ENCODE measurements at regions not wholly inside any gene's neighbourhood (a gene's known extent, or its start where the extent isn't known, plus 50 kb on each side); places are given as distances from the start of the nearest gene placed in this dataset.

DNA sequence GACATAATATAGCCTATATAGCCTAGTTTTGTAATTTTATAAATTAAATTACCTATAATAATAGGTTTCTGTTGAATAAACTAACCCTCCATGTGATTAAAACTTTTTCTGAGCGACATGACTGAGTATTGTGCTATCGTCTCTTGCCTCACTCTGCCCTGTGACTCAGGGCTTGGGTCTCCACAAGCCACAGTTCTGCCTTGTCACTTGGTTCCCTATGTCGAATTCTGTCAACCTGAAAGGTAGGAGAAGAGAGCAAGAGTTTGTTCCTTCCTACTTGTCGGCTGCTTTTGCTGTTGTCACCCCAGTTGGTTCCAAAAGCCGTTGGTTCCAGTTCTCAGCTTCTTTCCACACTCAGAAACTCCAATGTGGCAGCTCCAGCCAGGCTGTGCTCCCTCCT, 285.9 kb downstream of the PSAT1 start:
- H3K27ac ChIP-seq: no peak overlapping the region
- TF ChIP-seq POLR2A (IDR thresholded peaks at IDR 0.05): no peak
- no peak overlapping the region for H3K4me3 ChIP-seq
- DNase-seq (ENCODE audit: low spot score in 2 of 2): no peak
- peaks cover 0 to 10% of the 10 kb centered on the region in 2 donors for H3K9me3 ChIP-seq
- H3K27me3 ChIP-seq: no peaks in the 10 kb centered on the region
- no peaks in the 10 kb centered on the region for H3K4me1 ChIP-seq
- no peaks in the 10 kb centered on the region for H3K36me3 ChIP-seq
- intact Hi-C loops (cut with DNase I; ENCODE audit: low total_unique reads): no loop called here

DNA sequence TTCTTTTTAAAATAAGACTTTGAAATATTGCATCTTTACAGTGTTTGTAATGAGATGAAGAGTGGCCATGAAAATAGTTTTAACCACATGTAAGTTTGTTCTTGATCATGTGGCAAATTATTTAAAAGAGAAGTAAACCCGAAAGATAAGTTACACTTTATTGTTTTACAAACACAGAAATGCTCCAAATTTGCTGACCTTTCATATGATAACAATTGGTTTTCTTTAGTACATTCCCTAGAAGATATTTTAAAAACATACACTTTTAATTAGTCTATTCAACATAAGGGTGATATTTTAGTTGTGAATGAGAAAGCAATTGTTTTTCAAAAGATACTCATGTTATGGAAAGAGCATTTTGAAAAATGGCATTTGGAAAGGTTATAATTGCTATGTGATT, 287.7 kb downstream of the PSAT1 start:
- intact Hi-C loops (cut with DNase I; ENCODE audit: low total_unique reads): no loop called here
- Histone ChIP-seq H3K4me3 (no peak overlapping the region), H3K27me3 (no peaks in the 10 kb centered on the region), H3K27ac (no peak overlapping the region), H3K9me3 (peaks cover 0 to 10% of the 10 kb centered on the region in 2 donors), H3K4me1 (no peaks in the 10 kb centered on the region), H3K36me3 (no peaks in the 10 kb centered on the region)
- TF ChIP-seq POLR2AphosphoS5 (IDR thresholded peaks at IDR 0.05) (no peak), POLR2A (IDR thresholded peaks at IDR 0.05) (no peak)
- TF ChIP-seq, protein P1, sequence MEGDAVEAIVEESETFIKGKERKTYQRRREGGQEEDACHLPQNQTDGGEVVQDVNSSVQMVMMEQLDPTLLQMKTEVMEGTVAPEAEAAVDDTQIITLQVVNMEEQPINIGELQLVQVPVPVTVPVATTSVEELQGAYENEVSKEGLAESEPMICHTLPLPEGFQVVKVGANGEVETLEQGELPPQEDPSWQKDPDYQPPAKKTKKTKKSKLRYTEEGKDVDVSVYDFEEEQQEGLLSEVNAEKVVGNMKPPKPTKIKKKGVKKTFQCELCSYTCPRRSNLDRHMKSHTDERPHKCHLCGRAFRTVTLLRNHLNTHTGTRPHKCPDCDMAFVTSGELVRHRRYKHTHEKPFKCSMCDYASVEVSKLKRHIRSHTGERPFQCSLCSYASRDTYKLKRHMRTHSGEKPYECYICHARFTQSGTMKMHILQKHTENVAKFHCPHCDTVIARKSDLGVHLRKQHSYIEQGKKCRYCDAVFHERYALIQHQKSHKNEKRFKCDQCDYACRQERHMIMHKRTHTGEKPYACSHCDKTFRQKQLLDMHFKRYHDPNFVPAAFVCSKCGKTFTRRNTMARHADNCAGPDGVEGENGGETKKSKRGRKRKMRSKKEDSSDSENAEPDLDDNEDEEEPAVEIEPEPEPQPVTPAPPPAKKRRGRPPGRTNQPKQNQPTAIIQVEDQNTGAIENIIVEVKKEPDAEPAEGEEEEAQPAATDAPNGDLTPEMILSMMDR (IDR thresholded peaks at IDR 0.05): no peak
- no peak for DNase-seq (ENCODE audit: low spot score in 2 of 2)

DNA sequence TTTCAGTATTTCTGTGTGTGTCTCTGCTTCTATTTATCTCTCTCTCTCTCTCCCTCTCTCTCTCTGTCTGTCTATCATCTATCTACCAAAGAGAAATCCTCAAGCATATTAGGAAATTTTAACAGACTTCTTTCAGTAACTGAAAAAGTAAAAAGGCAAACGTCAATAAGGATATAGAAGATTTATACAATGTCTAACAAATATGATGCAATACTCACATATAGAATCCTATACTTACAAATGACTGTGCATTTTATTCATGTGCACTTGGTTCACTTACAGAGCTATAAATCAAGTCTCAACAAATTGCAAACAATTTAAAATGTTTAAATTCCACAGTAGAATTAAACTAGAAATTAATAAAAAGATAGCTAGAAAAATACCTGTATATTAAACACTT, 289.0 kb downstream of the PSAT1 start:
- TF ChIP-seq POLR2AphosphoS5 (IDR thresholded peaks at IDR 0.05): no peak
- TF ChIP-seq POLR2A (IDR thresholded peaks at IDR 0.05): no peak
- TF ChIP-seq, protein P1 (IDR thresholded peaks at IDR 0.05): no peak
- intact Hi-C loops (cut with DNase I; ENCODE audit: low total_unique reads): no loop called here
- H3K36me3 ChIP-seq: no peaks in the 10 kb centered on the region
- no peaks in the 10 kb centered on the region for H3K4me1 ChIP-seq
- H3K9me3 ChIP-seq: peaks cover 0 to 10% of the 10 kb centered on the region in 2 donors
- no peak for DNase-seq (ENCODE audit: low spot score in 2 of 2)
- no peak overlapping the region for H3K27ac ChIP-seq
- no peak overlapping the region for H3K4me3 ChIP-seq
- H3K27me3 ChIP-seq: no peaks in the 10 kb centered on the region

DNA sequence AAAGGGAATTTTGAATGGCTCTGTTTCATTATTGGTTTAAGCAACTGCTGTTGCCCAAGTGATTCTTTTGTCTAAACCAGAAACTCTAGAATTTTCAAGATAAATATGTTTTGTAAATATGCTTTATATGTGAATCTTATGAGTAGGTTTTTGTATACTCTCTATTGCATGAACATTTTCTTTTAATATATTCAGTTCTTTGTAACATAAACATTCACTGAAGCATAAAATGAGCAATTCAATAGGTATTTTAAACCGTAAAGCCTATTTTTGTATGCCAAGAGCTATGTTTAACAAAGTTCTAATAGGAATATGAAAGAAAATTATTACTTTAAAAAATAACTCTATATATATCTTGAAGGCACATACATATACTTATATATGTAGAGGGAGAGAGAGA, 293.1 kb downstream of the PSAT1 start:
- Histone ChIP-seq H3K4me1 (no peaks in the 10 kb centered on the region), H3K4me3 (no peak overlapping the region), H3K9me3 (peaks cover 0 to 10% of the 10 kb centered on the region in 2 donors), H3K27ac (no peak overlapping the region), H3K36me3 (no peaks in the 10 kb centered on the region), H3K27me3 (no peaks in the 10 kb centered on the region)
- intact Hi-C loops (cut with DNase I; ENCODE audit: low total_unique reads): no loop called here
- no peak for DNase-seq (ENCODE audit: low spot score in 2 of 2)
- TF ChIP-seq POLR2AphosphoS5 (IDR thresholded peaks at IDR 0.05) (no peak), POLR2A (IDR thresholded peaks at IDR 0.05) (no peak)
- TF ChIP-seq, protein P1 (IDR thresholded peaks at IDR 0.05): no peak

DNA sequence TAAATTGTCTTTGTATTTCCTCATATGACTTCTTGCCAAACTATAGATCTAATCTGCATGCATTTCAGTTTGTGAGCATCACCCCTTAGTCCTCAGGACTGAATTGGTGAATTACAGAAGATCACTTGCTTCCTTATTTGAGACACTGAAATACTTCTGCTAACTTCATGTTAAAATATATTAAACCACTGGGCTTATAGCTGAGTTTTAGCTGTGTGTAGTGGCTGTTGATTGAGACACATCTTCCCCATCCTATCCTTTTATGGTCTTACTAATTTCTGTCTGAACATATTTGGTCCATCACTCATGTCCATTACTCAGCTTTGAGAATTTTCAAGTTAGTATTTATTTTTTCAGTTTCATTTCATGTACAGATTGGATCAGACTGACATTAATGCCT, 295.9 kb downstream of the PSAT1 start:
- Histone ChIP-seq H3K36me3 (no peaks in the 10 kb centered on the region), H3K9me3 (no peaks in the 10 kb centered on the region), H3K4me3 (no peak overlapping the region), H3K27ac (no peak overlapping the region), H3K4me1 (no peaks in the 10 kb centered on the region), H3K27me3 (no peaks in the 10 kb centered on the region)
- no peak for DNase-seq (ENCODE audit: low spot score in 2 of 2)
- intact Hi-C loops (cut with DNase I; ENCODE audit: low total_unique reads): no loop called here
- TF ChIP-seq, protein P1 (IDR thresholded peaks at IDR 0.05): no peak
- TF ChIP-seq POLR2AphosphoS5 (IDR thresholded peaks at IDR 0.05) (no peak), POLR2A (IDR thresholded peaks at IDR 0.05) (no peak)

Data from breast epithelium (tissue), 4 donors.